GM21723 (cell line): ENCODE measurements at regions not wholly inside any gene's neighbourhood (a gene's known extent, or its start where the extent isn't known, plus 50 kb on each side); places are given as distances from the start of the nearest gene placed in this dataset.

Experiments
- ATAC-seq: cut with Tn5 transposase; IDR thresholded peaks from one replicate; pipeline ENCODE4 v1.9.1; 2021; ENCODE audit warnings: mild to moderate bottlenecking, moderate library complexity; ENCODE audit not compliant: unreplicated experiment

GRCh38 chr2:121004950-121005349, 269.3 kb downstream of the GLI2 start:
- no peak for ATAC-seq

- no peak for ATAC-seq
Measured at GRCh38 chr2:121005453-121005852, 269.8 kb downstream of the GLI2 start.

GRCh38 chr2:121006743-121007489, 271.2 kb downstream of the GLI2 start:
- no peak for ATAC-seq

- ATAC-seq, result no peak
Measured at GRCh38 chr2:121007490-121007853, 271.8 kb downstream of the GLI2 start.

- ATAC-seq, result no peak
Measured at GRCh38 chr2:121008975-121009374, 273.3 kb downstream of the GLI2 start.

- ATAC-seq, result no peak
Measured at GRCh38 chr2:121010998-121011397, 274.0 kb downstream of the TFCP2L1 start.

- no peak for ATAC-seq
Measured at GRCh38 chr2:121014876-121015275, 270.1 kb downstream of the TFCP2L1 start.

- ATAC-seq, result no peak
Measured at GRCh38 chr2:121015971-121016485, 269.0 kb downstream of the TFCP2L1 start.

GRCh38 chr2:121017396-121017795, 267.6 kb downstream of the TFCP2L1 start:
- no peak for ATAC-seq

GRCh38 chr2:121018136-121019061, 266.6 kb downstream of the TFCP2L1 start:
- no peak for ATAC-seq

- no peak for ATAC-seq
Measured at GRCh38 chr2:121019071-121019470, 265.9 kb downstream of the TFCP2L1 start.

- ATAC-seq, result no peak
Measured at GRCh38 chr2:121019756-121020155, 265.2 kb downstream of the TFCP2L1 start.

- no peak for ATAC-seq
Measured at GRCh38 chr2:121021685-121022084, 263.3 kb downstream of the TFCP2L1 start.

GRCh38 chr2:121028577-121028976, 256.4 kb downstream of the TFCP2L1 start:
- ATAC-seq, result no peak

- ATAC-seq, result no peak
Measured at GRCh38 chr2:121030523-121030922, 254.5 kb downstream of the TFCP2L1 start.

GRCh38 chr2:121031568-121032340, 253.2 kb downstream of the TFCP2L1 start:
- ATAC-seq, result no peak

- no peak for ATAC-seq
Measured at GRCh38 chr2:121033461-121033996, 251.5 kb downstream of the TFCP2L1 start.

- ATAC-seq, result no peak
Measured at GRCh38 chr2:121034551-121034950, 250.5 kb downstream of the TFCP2L1 start.

GRCh38 chr2:121036226-121036692, 248.7 kb downstream of the TFCP2L1 start:
- ATAC-seq, result no peak

GRCh38 chr2:121037480-121037879, 247.5 kb downstream of the TFCP2L1 start:
- ATAC-seq, result no peak

GRCh38 chr2:121038031-121038430, 247.0 kb downstream of the TFCP2L1 start:
- ATAC-seq, result no peak
